HS-5 (cell line): ENCODE measurements at regions not wholly inside any gene's neighbourhood (a gene's known extent, or its start where the extent isn't known, plus 50 kb on each side); places are given as distances from the start of the nearest gene placed in this dataset.
A peak's percentile ranks its signal among the peaks of the same experiment; 100 is the strongest.
"Not testable (repeated sequence)": the region's sequence is repeated elsewhere in the genome, so short reads cannot be mapped to it uniquely, and the experiment has no call there.

Source experiments
- DNase-seq: peaks from one replicate; pipeline ENCODE4 v3.0.0-alpha.2; 2012; ENCODE audit warnings: low read depth

- peak; percentile 49 for DNase-seq
These were observed 1819.8 kb upstream of the C9orf72 start for GRCh38 chr9:29393064-29393463.

DNA sequence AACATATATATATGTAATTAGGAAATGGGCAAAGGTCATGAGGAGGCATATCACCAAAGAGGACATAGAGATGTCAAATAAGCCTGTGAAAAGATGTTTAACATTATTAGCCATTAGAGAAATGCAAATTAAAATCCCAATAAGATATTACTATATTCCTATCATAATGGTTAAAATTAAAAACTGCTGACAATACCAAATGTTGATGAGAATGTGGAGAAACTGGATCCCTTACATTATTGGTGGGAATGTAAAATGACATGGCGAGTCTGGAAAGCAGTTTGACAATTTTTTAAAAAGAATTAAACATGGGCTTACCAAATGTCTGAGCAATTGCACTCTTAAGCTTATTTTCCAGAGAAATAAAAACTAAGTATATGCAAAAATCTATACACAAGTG is 1821.6 kb upstream of the C9orf72 start:
- DNase-seq = no peak

GRCh38 chr9:29397148-29397547 is 1823.9 kb upstream of the C9orf72 start:
- DNase-seq = no peak

DNA sequence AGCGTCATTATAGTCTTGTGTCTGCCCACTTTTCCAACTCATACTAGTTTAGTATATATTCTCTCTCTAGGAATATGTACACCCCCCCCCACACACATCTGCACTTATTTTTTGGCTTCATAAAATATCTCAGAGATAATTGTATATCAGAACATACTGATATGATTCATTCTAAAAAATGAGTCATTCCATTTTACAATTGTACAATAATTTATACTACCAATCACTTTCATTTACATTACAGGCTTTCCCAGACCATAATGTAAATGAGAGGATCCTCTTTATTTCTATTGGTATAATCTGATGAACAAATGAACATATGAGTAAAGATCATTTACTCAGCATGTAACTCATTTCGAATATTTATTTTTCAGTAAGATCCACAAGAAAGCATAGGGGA is 1842.9 kb upstream of the C9orf72 start:
- DNase-seq = no peak

DNA sequence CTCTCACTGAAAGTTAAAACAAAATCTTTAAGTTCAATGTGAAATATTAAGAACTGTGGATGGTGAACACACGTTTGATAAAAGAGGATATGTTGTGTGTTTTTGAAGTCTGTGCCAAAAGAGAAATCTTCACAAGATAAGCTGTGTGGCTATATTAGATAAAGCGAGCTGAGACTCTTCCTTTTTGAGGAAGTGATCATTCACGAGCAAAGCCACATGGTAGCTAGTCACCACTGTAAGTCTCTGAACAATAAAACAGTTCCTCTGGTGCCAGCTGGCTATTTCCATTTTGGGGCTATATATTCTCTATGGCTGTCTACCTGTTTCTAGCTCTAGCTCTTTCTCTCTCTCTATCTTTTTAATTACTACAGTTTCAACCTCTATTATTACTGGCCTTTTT is 1849.2 kb upstream of the C9orf72 start:
- DNase-seq = no peak

- DNase-seq = no peak
These were observed 1858.9 kb upstream of the C9orf72 start for GRCh38 chr9:29432191-29432590.

DNA sequence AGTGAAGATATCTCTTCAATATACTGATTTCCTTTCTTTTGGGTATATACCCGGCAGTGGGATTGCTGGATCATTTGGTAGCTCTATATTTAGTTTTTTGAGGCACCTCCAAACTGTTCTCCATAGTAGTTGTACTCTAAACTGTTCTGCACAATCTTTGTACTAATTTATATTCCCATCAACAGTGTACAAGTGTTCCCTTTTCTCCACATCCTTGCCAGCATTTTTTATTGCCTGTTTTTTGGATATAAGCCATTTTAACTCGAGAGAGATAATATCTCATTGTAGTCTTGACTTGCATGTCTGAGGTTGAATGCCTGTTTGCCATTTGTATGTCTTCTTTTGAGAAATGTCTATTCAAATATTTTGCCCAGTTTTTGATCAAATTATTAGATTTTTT is 1859.4 kb upstream of the C9orf72 start:
- DNase-seq = not testable (repeated sequence)

DNA sequence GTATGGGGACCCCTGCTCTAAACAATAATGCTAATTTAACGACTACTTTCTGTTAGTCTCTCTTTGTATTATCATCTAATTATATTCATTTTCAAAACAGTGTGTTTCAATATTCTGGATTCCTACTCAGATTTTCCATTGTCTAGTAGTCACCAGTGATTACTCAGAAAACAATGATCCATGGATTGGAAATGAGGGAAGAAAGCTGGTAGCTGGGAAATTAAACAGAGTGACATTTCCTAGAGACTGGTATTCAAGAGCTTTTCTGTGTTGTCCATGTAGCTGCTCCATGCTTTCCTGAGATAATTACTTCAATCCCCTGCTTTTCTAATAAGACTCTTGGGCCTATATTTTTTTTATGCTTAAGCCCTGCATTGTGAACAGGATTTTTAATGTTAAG is 1862.1 kb upstream of the C9orf72 start:
- no peak for DNase-seq

DNA sequence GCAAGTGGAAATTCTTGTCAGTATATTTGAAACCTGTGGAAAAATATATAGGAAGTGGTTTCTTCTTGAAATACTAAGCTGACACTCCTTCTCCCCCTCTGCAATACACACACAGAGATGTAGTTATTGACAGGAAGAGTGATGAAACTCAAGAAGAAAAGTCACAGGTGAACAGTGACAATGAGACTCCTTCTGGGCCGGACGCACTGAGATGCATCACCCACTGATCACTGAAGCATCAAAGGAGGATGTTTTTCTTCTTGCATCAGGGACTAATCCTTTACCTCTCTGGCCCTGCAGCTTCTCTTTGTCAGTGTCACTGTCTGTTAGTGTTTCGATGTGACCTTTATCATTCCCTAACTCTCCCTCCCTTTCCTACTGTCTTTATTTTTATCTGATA is 1864.2 kb upstream of the C9orf72 start:
- DNase-seq = no peak

- DNase-seq = peak; percentile 35
These were observed 1866.7 kb upstream of the C9orf72 start for GRCh38 chr9:29439961-29440360.

DNA sequence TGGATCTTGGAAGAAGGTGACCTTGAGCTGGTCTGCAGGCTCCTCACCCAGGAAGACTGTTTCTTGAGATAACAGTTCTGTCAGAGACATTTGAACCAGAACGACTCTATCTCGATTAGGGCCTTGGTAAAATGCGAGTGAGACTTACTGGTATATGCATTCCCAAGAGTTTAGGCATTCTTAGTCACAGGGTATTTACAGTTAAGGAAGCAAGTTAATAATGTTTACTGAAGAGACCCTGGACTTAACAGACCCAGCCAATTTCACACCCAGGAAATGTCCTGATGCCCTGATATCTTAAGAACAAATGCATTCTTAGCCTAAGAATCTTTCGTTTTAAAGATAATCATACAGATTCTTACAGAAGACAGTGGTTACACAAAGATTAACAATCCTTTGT is 1867.2 kb upstream of the C9orf72 start:
- no peak for DNase-seq

DNA sequence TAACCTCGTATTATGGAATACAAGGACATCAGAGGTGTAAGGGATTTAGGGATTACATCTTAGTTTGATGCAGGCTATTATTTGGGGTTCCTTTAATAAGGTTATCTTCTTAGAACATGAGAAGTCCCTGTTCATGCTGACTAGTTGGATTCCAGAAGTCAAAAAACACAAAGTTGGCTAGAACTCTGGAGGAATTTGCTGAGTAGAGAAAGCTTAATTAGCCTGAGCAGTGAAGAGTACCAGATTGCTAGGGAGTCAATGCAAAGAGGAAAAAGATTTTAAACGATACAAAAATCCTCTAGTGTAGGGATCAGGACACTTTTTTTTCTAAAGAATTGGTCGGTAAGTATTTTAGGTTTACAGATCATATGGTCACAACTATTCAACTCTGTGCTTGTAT is 1872.5 kb upstream of the C9orf72 start:
- no peak for DNase-seq

GRCh38 chr9:29449306-29449705 is 1876.0 kb upstream of the C9orf72 start:
- DNase-seq = no peak

GRCh38 chr9:29450343-29450875 is 1877.1 kb upstream of the C9orf72 start:
- DNase-seq = not testable (repeated sequence)

DNA sequence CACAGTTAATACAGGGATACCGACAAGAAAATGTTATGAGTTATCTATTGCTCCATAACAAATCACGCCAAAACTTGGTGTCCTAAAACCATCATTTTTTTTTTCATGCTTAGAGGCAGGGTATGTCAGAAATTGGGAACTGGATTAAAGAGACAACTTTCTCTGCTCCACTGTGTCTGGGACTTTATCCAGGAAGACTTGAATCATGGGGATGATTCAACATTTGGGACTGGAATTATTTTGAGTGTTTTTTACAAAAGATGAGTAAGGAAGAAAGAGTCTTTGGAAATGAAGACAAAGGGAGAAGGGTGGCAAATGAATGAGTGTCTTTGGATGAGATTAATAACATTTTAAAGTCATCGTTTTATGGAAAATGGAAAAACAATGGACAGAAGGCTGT is 1883.7 kb upstream of the C9orf72 start:
- peak; percentile 66 for DNase-seq

DNA sequence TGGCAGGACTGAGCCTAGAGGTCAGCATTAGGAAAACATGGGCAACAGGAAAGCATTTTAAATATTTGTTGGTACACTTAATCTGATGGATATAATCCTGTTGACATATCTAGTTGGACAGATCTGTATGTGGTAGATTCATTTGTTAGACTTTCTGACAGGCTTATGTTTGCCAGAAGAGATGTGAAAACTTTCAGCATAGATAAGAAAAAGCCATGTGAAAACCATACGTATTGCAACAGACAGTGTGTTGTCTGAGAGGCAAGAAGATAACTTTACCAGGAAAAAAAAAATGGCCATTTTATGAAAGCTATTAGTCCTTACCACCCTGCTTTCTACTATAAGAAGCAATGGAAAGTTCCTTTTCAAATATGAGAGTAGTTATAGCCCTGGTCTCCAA is 1902.2 kb upstream of the C9orf72 start:
- no peak for DNase-seq

DNA sequence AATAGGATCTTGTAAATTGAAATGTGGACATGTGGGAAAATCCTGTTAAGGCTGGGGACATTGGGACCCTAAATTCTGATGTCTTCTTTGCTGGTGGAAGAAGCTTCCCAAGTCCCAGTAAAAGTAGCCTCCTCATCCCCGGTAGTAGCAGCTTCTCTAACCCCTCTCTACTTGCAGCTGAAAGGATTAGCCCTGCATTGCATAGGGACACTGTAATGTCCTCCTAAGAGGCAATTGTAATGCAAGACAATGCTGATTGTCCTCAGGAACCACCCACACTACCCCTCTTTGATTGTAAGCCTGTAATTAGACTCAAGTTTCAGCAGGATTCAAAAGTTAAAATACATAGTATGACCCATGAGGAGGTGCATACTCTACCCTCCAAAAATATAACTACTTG is 1938.4 kb upstream of the C9orf72 start:
- no peak for DNase-seq

DNA sequence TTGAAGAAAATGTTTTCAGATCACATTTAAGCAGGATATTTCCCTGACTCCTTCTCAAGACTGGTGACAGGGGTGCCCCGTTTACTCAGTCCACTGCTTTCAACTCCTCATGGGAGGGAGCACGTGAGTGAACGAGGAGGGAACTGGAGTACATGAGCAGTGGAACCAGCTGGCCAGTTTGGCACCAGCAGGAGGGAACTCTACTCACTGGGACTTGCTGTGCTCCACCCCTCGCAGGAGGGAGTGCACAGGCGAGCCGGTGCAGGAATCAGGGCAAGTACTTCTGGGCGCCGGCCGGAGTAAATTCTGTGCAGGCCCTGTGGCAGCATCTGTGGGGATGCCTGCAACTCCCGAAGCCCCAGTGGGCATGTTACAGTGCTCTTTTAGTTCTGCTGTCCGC is 1941.1 kb upstream of the C9orf72 start:
- DNase-seq = no peak

DNA sequence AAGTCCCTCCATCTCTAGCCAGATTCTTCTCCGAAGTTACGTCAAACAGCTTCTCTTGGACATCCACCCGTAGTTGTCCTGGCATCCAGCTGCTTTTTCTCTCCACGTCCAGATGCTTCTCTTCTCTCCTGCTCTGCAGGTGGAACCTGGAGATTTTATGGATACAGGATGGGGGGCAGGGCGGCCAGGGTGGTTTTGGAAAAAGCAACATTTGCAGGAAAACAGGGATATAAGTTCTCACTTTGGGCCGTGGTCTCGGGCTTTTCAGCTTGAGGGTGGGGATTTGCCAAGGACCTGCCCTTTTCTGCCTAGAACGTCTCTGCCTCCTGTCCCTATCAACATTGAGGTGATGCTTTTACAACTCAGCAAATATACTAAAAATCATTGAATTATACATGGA is 1941.6 kb upstream of the C9orf72 start:
- DNase-seq = no peak

GRCh38 chr9:29548436-29548835 is 1975.2 kb upstream of the C9orf72 start:
- no peak for DNase-seq

DNA sequence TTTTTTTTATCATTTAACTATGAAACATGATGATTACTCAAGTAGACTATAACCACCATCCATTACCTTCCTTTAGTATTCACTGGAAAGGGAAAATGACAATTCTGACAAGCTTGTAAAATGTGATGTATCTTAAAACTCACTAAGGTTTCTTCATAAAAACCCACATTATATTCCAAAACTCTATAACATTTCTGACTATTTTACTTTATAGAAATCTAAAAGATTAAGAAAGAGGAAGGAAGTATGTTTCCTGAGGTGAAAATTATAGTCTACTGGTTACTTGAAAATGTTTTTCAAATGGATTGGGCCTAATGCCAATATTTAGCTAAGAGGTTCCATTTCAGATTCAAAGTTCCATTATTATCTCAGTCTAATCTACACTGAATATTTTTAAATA is 1982.2 kb upstream of the C9orf72 start:
- DNase-seq = no peak

GRCh38 chr9:29556317-29556716 is 1983.0 kb upstream of the C9orf72 start:
- peak; percentile 87 for DNase-seq

DNA sequence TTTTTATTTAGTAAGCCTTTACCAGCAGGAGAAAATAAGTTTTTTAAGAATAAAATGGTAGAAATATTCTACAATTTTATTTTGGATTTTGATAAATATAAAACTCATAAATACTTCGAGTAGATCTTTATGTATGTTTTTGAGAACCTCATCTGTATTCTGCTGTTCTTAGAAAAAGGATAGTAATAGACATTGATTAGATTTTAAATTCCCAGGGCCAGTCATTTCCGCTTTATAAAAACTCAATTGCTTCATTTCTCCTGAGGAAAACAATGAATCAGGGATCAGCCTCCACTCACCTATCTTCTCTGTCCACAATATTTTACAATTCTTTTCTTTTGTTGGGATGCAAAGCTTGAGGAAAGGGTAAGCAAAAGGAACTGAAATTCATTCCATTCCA is 1983.5 kb upstream of the C9orf72 start:
- no peak for DNase-seq

- DNase-seq = peak; percentile 20
These were observed 1991.3 kb upstream of the C9orf72 start for GRCh38 chr9:29564564-29564963.

- DNase-seq = no peak
These were observed 2001.9 kb upstream of the C9orf72 start for GRCh38 chr9:29575219-29575618.
